HG03442 (cell line): ENCODE measurements at regions not wholly inside any gene's neighbourhood (a gene's known extent, or its start where the extent isn't known, plus 50 kb on each side); places are given as distances from the start of the nearest gene placed in this dataset.

Experiments used
- ATAC-seq: cut with Tn5 transposase; IDR thresholded peaks from one replicate; pipeline ENCODE4 v1.9.1; 2021; ENCODE audit warnings: mild to moderate bottlenecking, moderate library complexity; ENCODE audit not compliant: unreplicated experiment

GRCh38 chr13:73687087-73687486, 447.1 kb downstream of the KLF12 start:
- no peak for ATAC-seq

- no peak for ATAC-seq
These were observed 449.5 kb downstream of the KLF12 start for GRCh38 chr13:73684750-73685149.

- no peak for ATAC-seq
These were observed 449.9 kb downstream of the KLF12 start for GRCh38 chr13:73684286-73684685.

DNA sequence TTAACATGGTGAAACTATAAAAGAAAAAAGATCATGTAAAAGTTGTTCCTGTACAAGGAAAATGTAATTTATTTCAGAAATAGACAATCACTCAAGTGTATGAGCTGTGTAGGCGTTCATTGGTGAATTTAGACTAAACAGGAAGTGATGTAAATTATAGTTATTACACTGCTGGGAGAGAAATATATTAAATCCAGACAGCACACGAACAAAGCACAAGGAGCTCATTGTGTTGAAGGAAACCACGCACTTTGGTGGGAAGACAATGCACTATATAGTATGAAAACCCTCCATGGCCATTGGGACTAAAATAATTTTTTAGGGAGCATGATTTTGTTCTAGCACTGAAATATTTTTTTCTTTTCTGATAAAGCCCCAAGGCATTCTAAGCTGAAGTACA, 450.5 kb downstream of the KLF12 start:
- no peak for ATAC-seq

DNA sequence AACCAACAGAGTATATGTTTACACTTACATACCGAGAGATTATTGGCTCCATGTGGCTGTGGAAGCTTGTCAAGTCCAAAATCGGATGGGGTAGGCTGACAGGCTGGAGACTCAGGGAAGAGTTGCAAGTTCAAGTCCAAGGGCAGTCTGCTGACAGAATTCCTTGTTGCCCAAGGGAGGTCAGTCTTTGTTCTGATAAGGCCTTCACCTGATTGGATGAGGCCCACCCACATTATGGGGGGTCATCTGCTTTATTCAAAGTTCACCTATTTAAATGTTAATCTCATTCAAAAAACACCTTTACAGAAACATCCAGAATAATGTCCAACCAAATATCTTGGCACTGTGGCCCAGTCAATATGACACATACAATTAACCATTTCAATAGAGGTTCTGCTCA, 452.4 kb downstream of the KLF12 start:
- no peak for ATAC-seq

DNA sequence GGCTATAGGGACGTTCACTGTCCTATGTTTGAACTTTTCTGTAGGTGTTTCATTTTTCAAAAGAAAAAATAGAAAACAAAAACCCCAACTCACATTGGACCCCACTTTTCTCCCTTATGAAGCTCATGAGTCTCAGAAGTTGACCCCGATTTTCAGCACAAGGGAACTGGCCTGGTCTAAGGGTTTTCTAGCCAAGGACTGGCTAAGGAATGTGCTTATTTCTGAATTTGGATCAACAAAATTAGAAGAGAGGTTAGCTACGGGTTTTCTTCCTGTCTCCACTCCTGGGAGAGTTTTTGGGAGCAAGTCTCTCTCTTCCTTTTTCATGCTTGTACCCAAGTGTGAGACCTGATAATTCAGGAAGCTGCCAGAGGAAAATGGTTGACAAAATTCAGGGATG, 453.2 kb downstream of the KLF12 start:
- no peak for ATAC-seq

DNA sequence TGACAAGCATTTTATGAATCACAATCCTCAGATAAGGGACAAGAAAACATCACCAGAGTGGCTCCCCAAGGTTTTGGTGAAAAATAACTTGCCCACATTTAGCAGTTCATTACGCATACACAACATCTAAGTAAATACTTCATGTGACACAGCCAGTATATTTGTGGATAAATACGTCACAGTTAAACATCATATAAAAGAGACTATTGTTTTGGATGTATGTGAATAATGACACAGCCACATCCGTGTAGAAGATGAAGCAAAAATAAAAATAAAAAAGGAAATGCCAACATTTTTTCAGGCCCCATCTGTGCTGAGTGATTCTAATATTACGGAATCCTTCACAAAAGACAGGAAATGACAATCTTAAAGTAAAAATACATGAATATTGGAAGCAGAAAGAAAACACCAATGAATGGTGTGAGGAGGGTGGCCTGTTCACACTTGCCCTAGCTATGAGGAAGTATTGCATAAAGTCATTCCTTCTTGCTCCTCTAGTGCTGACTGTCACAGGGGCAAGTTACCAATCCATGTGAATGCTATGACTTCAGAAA, 457.1 kb downstream of the KLF12 start:
- ATAC-seq: no peak

DNA sequence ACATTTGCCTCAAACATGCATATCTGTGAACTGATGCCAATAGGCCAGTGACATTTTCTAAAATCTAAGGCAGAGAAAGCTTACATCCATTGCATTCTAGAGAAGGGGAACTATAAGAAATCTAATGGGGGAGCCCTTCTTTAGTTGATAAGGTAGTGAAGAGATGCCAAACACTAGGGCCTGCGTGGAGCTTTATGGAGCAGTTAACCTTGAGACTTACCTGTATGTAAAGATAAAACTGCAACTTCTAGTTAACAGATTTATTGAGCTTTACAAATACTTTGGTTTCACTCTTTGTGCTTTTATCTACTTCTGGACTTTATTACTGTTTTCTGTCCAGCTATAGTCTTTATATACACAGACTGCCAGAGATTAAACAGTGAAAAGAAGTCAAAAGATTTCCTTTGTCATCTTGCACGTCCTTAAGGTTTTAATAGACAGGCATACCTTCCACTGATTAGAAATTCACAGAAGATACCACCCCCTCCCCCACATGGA, 457.6 kb downstream of the KLF12 start:
- no peak for ATAC-seq

DNA sequence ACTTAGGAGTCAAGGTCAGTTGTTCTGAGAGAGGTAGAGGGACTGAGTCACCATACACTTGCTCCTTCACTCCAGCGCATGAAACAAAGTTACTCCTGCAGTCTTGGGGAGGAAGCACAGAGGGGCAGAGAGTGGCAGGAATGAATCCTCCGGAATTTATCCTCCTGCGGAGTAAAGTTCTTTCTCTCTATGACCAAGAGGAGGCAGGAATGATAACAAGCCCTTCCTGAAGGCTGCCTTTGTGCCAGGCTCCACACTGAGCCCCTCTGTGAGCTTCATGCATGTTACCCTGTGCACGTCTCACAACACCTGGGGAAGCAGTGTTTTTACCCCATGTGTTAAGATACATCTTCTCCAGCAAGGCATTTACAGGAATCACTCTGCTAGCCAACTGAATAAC, 458.4 kb downstream of the KLF12 start:
- ATAC-seq: no peak

GRCh38 chr13:73674570-73674969, 459.6 kb downstream of the KLF12 start:
- ATAC-seq: no peak

- no peak for ATAC-seq
These were observed 460.3 kb downstream of the KLF12 start for GRCh38 chr13:73673931-73674330.

DNA sequence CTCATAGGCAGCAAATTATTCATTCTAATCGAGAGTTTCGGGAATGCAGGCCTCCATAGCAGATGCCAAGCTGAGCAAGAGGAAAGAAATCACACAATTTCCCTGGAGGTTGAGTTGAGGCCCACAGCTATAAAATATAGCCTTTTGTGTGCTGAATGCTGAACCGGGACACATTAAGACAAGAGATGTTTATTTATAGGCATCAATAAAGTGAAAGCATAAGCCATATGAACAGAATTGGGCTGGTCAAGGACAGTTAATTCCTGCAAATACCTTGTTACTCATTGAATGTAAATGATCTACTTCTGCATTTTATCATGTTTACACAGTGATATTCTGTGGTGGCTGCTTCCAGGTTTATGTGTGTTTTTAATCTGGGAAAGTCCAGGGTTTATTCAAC, 461.7 kb downstream of the KLF12 start:
- no peak for ATAC-seq

DNA sequence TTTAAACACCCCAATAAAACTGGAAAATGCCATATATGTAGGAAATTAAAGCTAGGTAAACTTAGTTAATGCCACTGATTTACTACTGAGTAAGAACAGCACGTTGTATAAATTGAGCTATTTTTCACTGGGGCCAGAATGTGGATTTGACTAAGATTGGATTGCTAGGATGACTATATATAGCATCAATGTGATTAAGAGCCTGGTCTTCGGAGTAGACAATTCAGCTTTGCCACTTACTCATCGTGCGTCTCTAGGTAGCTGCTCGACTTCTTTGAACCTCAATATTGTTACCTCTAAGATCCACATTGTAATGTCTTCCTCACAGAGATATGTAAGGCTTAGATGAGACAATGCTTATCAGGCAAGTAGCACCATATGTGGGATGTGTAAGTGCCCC, 462.5 kb downstream of the KLF12 start:
- ATAC-seq: no peak

DNA sequence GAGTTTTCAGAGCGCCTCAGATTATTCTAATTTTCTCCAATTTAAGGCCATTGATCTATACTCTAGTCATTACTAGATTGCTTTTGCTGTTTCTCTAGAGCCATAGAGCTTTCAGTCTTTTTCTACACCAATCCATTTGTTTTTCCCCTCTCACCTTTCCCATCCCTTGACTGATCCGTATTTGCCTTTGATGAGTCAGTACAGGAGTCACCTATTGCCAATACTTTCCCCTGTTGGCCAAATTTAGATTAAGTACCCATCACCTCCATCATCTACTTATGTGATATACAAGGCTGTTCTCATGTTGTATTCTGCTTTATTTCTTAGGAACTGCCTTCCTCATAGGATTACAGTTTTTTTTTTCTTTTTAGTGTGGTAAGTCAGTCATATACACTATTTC, 463.2 kb downstream of the KLF12 start:
- ATAC-seq: no peak

- ATAC-seq: no peak
These were observed 466.4 kb downstream of the KLF12 start for GRCh38 chr13:73667756-73668155.

DNA sequence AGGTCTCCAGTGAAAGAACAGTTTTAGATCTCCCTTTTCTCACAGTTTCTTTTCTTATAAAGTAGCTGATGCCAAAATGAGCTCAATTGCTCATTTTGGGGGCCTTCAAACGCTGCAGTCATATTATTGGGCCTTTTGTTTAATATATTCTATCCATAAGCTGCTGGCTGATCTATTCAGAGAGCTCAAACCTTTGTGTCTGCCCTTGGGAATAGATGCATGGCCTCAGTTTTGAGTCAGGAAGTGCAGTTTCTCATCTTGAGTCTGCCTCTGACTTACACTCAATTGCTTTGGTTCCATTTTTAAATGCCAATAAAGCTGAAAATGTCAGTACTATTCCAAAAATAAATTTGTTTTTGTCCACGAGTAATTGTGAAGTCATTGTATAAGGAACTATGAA, 468.9 kb downstream of the KLF12 start:
- no peak for ATAC-seq

DNA sequence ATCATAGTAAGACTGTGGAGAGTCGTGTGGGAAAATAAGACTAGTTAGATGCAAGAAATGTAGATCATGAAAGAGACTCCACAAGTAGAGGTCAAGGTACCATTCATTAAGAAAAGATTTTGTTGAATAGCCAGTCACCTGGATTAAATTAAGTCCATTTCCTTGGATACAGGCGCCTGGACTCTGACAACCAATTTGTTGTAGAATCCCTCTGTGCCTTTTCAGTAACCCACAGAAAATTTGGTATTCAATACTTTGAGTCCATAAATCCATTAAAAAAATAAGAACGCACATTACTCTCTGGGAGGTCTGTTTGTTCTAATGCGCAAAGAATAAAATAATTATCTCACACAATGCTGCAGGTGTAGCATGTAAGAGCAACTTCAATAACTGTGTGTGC, 469.4 kb downstream of the KLF12 start:
- ATAC-seq: no peak

GRCh38 chr13:73662833-73663232, 471.4 kb downstream of the KLF12 start:
- no peak for ATAC-seq

GRCh38 chr13:73661687-73662425, 472.3 kb downstream of the KLF12 start:
- no peak for ATAC-seq

DNA sequence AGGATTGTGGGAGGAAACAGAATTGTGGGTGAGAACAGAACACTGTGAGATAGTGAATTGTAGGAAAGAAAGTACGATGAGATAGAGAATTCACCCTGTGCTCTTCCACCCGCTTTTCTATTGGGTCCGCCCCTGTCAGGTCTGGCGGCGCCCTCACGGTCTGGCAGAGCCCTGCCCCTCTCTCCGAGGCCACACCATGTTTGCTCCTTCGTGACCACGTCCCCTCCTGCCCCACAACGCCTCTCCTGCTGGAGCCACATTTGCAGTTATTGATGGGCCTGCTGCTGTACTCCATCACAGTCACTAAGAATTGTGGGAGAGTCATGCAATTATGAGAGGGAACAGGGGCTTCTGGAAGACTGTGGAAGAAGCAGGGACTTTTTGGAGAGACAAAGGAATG, 473.1 kb downstream of the KLF12 start:
- no peak for ATAC-seq

GRCh38 chr13:73658639-73659038, 475.6 kb downstream of the KLF12 start:
- no peak for ATAC-seq

DNA sequence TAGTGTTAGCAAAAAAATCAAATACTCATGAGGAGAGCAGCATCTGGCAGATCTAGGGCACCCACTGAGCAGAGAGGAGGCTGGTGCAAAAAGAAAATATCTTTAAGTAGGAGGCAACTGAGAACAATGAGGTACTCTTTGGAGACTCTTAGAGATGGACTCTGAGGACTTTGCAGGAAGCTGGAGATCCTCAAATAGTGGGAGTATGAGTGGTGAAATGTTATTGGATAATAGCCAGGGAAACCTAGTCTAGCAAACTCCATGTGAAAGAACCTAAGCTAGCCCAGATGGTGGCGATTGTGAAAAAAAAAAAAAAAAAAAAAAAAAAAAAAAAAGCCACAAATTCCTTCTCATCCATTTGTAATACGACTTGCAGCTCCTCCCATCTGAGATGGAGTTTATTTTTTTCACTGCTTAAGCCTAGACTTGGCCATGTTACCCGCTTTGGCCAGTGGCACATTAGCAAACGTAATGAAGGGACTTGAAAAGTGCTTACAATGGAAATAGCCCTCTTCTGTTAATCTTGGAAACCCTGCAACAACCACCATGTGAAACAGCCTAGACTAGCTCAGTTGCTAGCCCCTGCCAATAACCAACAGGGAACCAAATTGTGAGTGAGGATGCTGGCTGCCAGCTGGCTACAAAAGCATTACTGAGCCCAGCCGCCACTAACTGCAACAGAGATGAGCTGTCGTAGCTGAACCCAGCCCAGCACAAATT, 476.2 kb downstream of the KLF12 start:
- ATAC-seq: no peak
